HG02884 (cell line): ENCODE measurements at regions not wholly inside any gene's neighbourhood (a gene's known extent, or its start where the extent isn't known, plus 50 kb on each side); places are given as distances from the start of the nearest gene placed in this dataset.
A peak's percentile ranks its signal among the peaks of the same experiment; 100 is the strongest.
"Not testable (repeated sequence)": the region's sequence is repeated elsewhere in the genome, so short reads cannot be mapped to it uniquely, and the experiment has no call there.

Experiments used
- ATAC-seq: cut with Tn5 transposase; IDR thresholded peaks from one replicate; pipeline ENCODE4 v1.9.1; 2021; ENCODE audit warnings: mild to moderate bottlenecking, moderate library complexity; ENCODE audit not compliant: unreplicated experiment

DNA sequence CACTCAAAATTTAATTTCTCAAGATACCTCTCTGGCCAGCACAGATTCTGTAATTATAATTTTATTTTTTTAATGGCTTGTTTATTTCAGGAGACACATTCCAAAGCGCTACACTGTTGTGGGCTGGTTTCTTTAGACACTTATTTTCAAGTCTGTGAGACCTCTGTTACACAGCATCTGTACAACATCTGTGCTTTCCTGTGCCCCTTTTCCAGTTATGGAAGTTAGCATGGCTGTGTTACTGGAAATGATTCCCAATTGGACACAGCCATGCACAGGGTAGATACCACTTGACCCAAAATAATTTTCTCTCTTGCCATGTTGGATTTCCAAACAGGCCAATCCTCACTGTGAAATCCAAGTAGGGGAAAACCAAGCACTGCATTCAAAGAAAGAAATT, 172.3 kb upstream of the ADCY1 start:
- ATAC-seq = no peak

DNA sequence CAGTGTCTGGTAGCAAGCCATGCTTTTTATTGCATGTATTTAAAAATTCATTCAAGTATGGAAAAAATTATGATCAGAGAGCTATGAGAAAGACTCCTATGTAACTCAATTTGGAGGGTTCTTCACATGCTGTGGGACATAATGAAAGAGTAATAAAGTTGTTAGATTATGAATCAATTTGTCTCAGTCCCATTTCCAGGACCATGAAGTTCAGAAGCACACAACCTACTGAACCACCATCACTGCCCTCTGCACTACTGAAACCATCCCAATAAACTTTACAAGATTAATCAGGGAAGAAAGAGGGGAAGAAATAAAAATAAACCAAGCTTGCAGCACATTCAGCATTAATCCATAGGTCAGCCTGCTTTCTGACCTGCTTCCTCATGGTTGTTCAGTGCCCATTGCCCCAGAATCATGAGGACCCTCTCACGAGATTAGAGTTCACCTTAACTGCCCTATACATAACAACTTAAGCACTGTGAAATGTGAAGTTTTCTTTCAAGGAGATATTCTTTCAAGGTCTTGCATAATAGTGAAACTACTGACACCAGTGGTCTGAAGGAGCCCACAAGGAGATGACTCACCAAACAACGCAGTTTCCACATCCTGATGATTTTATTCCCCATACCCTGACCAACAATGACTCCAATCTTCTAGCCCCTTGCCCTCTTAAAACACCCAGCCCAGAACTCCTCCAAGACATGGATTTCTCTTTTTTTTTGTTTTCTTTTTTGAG, 171.5 kb upstream of the ADCY1 start:
- ATAC-seq = peak; percentile 42

DNA sequence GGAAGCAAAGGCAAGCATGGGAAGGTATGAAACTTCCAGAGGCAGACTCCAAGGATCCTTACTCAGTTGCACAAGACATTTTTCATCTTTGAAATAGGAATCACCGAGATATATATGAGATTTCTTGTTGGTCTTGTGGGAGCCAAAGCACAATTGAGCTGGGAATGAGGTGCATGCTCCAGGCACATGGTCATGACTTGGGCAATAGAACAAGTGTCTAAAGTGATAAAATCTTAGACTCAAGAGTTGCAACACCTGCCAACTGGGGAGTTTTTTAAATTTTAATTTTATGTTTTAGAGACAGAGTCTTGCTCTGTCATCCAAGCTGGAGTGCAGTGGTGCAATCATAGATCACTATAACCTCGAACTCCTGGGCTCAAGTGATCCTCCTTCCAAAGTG, 169.5 kb upstream of the ADCY1 start:
- ATAC-seq = no peak

DNA sequence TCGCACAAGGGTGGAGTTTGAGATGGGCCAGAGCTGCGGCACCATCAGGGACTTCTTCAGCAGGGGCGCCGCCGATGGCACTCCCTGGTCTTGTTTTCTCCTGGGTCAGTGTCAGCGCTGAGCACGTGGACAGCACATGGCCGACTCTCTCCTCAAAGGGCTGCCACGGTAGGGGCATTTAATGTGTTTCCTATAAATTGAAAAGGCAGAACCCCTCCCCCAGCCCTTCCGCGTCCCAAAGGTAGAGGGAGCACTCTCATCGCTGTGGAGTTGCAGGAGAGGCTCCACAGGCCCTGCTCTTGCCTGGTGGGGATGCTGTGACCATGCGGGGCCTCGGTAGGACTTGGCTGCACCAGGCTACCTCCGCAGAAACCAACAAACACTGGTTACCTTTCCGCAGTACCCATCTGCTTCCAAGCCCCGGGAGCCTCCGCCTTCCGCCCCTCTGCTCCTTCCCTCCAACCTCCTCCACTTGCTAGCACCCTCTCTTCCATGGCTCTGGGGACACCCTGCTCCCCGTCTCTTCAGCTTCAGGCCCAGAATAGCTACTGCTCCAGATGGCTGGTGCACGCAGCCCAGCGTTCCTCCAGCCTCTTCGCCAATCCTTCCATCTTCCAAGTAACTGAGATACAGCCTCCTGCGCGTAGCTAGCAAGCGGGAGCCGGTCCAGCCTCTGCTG, 166.3 kb upstream of the ADCY1 start:
- ATAC-seq = no peak

DNA sequence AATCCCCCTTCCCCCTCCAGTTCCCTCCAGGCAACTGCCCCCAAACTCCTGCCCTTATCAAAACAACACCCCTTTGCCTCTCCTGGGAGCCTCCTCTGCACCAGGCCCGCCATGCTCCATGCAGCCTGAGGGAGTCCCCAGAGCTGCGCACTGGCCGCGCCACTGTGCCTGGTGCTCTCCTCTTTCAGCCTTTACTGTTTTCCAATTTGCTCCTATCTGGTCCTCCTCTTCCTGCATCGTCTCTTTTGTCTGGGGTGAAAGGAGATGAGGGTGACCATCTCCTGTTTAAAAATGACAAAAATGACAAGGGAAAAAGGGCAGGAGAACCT, 165.8 kb upstream of the ADCY1 start:
- ATAC-seq = no peak

DNA sequence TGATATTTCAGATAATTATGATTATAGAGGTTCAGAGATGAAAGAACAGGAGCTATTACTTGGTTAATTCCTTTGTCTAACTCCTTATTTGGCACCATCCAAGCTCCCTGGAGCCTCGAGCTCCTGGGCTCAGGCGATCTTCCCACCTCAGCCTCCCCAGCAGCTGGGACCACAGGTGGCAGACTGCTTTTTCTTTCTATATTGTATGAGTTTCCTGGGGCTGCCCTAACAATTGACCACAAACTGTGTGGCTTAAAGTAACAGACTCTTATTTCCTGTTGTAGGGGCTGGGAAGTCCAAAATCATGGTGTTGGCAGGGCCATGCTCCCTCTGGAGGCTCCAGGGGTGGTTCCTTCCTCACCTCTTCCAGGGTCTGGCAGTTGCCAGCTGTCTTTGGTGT, 163.3 kb upstream of the ADCY1 start:
- ATAC-seq = no peak

DNA sequence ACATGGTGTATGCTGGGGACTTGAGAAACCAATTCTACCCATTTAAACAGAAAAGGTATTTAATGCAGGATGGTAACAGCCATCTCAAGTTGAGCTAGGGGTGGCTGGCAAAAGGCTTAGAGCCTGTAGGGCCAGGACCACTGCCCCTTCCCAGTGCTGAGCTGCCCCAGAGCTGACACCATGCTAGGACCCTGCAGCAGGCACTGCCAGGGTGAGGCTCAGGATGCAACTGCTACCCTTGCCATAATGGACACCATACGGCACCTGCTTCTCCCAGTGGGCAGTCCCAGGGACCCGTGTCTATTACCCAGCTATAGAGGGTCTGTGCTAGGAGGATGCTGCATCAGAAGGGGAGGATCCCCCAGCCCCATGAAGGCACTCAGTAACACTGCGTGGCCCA, 160.7 kb upstream of the ADCY1 start:
- no peak for ATAC-seq

DNA sequence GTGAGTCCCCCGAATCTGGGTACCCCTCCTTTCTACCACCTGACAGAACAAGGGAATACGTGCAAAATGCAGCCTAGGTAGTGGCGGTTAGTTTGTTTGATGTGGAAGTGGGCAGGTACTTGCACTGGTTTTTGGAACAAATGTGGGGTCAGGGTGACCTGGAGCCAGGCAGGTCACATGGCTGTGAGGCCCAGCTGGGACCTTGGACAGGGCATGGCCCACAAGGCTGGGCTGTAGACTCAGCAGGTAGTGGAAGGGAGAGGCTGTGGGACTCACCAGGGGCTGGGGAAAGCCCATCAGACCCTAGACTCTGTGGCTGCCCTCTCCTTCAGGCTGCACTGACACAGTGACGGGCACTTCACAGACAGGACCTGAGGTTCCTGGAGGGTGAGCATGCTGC, 159.9 kb upstream of the ADCY1 start:
- ATAC-seq = no peak

DNA sequence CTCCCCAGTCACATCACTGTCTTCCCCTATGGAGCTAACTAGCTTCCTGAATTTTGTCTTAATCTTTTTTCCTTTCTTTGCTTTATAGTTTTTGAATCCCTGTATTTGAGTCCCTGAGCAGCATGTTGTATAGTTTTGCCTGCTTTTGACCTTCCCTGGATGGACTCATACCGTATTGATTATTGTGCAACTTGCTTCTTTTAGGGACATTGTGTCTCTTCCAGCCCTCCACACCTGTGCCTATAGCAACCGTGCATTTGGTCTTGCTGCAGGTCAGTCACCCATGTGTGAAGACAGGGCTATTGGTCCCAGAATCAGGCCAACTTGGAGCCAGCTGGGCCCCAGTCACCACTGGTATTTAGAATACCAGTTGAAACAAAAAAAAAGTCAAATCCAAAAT, 158.9 kb upstream of the ADCY1 start:
- no peak for ATAC-seq

DNA sequence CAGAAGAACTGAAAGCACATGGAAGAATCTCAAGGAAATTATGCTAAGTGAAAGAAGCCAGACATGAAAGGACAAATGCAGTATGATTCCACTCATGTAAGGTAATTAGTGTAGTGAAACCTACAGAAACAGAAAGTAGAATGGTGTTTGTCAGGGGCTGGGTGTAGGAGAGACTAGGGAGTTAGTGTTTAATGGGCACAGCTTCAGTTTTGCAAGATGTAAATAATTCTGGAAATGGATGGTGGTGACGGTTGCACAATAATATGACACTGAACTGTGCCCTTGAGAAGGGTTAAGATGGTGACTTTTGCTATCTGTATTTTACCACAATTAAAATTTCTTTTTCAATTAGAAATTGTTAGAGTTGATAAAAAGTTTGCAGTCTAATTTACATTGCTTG, 157.3 kb upstream of the ADCY1 start:
- peak; percentile 72 for ATAC-seq

DNA sequence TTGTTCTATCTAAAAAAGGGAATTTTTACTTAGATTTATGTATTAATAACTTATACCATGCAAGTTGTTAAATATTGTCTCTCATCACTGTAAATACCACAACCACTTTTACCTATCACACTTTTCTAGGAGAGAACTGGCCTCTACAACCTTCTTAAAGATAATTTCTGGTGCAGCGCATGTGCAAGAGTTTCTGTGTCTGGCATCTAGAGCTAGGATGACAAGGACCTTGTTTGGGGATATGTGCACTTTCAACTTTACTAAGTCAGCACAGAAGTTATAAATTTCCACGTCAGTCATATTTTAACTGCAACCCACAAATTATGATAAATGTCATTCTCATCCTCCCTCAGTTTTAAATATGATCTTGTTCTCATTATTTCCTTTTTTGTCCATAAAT, 156.9 kb upstream of the ADCY1 start:
- ATAC-seq = no peak

DNA sequence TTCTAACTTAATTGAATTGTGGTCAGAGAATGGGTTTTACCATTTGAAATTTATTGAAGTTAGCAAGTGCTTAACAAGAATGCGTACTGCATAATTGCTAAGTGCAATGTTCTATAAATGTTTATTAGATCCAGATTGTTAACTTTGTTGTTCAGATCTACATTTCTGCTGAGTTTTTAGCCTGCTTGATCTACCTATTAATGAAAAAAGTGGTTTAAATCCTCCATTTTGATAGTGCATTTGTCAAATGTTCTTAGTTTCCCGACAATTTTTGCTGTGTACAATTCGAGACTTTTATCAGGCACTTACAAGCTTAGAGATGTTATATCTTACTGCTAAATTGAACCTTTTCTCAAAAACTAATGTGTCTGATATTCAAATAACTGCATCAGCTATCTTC, 156.4 kb upstream of the ADCY1 start:
- ATAC-seq = no peak

DNA sequence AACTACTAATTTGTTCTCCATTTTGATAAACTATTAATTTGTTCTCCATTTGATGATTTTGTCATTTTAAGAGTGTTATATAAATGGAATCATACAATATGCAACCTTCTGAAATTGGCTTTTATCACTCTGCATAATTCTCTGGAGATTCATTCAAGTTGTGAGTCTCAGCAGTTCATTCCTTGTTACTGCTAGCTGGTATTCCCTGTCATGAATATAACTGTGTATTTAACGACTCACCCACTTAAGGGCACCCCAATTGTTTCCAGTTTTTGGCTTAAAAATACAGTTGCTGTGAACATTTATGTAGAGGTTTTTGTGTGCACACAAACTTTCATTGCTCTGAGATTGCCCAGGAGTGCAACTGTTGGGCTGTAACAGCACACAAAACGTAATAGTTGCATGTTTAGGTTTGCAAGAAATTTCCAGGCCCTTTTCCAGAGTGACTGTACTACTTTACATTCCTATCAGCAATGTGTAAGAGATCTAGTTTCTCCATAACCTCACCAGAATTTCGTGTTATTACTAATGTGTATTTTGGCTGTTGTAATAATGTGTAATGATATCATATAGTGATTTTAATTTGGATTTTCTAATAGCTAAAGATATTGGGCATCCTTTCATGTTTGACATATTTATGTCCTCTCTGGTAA, 153.2 kb upstream of the ADCY1 start:
- ATAC-seq = no peak

DNA sequence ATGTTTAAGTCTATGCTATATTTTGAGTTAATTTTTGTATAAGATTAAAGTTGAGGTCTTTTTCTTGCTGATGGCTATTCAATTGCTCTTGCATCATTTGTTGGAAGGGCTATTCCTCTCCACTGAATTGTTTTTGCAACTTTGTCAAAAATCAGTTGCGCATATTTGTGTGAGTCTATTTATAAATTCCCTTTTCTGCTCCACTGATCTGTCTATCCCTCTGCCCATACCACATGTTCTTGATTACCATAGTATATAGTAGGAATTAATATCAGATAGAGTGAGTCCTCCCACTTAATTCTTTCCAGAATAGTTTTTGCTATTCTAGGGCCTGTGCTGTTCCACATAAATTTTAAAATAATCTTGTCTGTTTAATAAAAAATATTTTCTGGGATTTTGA, 152.4 kb upstream of the ADCY1 start:
- ATAC-seq = no peak

DNA sequence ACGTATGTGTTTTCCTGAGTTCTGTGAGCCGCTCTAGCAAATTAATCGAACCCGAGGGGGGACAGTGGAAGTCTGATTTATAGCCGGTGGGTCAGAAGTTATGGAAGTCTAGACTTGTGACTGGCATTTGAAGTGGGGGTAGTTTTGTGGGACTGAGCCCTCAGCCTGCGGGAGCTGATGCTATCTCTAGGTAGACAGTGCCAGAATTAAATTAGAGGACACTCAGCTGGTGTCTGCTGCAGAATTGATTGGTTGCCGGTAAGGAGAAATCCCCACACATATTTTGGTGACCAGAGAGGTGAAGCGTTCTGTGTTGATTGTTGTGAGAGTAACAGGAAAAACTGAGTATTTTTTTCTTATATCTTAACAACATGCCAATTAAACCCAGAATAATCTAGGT, 143.8 kb upstream of the ADCY1 start:
- ATAC-seq = no peak

DNA sequence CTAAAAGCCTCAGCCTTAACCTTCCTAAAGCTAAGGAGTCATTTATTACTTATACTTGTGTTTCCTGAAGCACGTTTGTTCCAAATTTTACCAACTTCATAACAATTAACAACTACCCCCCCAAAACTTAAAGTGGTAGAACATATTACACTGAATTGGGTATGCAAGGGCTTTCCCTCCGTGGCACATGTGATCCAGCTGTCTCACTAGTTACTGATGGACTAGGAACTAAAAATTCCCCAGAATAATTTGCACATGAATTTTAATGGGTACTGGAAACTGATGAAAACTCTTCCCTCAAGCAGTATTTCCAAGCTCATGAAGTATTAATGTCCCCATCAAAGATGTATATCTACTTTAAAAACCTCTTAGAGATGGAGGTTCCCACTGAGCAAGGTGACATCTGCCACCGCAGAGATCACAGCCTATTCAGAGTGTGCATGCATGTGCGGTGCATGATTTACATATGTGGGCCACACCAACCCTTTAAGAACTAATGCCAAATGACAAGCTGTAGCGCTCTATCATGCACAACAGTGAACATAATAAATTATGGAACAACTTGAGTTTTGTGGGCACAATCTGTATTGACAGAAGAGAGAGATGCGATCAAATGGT, 139.9 kb upstream of the ADCY1 start:
- ATAC-seq = no peak

DNA sequence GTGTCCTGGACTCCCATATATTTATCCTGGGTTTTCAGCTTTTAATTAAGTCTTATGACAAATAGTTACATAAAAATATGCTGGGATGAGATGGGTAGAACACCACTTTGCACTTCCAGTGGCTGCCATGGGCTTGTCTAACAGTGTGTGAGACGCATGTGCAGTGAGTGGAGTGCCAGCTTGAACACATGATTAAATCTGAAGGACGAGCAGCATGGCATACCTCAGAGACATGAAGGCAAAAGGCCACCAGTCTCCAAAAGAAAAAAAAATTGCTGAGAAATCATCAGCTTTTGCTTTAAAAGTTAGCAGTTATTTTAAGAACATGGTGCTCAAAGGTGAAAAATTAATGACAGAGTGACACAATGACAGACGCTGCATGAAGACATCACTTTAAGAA, 139.0 kb upstream of the ADCY1 start:
- no peak for ATAC-seq

DNA sequence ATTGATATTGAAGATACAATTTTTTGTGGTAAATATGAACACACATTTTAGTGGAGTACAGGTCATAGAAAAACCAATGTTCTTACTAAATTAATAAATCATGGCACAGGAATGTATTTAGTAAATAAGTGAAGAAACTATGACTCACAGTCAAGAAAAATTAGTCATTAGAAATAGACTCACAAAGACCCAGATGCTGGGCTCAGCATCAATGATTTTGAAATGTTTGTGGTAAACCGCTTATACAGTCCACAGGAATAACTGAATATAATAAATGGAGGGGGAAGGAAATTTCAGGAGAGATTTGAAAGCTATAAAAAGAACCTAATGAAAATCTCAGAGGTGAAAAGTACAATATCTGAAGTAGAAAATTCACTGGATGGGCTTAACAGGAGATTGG, 138.3 kb upstream of the ADCY1 start:
- no peak for ATAC-seq

DNA sequence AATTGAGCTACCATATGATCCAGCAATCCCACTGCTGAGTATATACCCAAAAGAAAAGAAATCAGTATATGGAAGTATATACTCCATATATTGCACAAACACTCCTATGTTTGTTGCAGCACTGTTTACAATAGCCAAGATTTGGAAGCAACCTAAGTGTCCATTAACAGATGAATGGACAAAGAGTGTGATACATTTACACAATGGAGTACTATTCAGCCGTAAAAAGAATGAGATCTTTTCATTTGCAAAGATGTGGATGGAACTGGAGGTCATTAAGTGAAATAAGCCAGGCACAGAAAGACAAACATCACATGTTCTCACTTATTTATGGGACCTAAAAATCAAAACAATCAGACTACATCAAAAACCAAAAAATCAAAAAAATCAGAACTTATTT, 133.4 kb upstream of the ADCY1 start:
- ATAC-seq = not testable (repeated sequence)

DNA sequence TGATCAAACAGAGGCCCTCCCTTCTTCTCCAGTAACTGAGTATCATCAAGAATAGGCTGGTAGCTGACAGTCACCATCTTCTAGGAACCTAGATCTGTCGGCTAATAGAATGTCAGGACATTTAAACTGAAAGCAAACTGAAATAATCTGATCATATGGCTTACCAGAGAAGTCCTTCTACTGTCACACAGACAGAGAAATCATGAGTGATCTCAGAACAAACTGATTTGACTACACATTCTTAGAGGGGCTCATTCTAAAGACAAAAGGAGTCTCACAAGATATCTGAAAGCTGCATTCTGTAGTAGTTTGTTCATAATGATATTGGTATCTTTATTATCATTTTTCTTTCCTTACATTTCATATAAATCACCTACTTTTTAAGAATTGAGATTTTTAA, 130.9 kb upstream of the ADCY1 start:
- ATAC-seq = peak; percentile 51

DNA sequence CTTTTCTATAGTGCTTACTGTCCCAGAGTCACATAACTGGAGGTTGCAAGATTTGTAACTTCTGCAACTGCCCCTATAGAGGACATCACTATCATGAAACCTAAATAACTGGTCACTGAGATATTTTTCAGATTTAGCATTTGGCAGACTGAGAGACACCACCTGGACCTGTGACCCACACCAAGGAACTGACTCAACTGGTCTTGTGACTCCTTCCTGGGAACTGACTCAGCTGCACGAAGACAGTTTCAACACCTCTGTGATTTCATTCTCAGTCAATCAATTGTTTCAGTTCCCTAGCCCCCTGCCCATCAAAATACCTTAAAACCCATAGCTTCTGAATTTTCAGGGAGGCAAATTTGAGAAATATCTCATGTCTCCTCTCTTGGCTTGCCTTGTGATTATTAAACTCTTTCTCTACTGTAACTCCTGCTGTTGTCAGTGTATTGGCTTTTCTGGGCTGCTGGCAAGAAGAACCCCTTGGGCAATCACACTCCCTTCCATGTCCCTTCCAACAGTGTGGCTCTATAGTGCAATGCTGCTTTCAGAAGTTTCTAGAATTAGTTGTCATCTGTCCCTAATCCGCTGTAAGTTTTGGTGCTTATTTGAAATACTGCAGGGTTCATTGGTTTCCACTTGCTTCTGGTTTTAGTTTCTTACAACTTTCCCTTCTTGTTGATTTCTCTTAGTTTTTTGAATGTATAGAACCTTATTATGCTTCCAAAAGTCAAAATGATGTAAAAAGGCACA, 127.8 kb upstream of the ADCY1 start:
- ATAC-seq = peak; percentile 80
